ENCODE measurements at regions not wholly inside any gene's neighbourhood (a gene's known extent, or its start where the extent isn't known, plus 50 kb on each side); places are given as distances from the start of the nearest gene placed in this dataset.
"Not testable (repeated sequence)": the region's sequence is repeated elsewhere in the genome, so short reads cannot be mapped to it uniquely, and the experiment has no call there.

- H4K20me1 ChIP-seq (ENCODE audit: insufficient read depth); H3K79me2 ChIP-seq (ENCODE audit: insufficient read depth, low read length); H3K9me3 ChIP-seq (ENCODE audit: control insufficient read depth in 1 of 2, insufficient read depth in 1 of 2, low read depth in 1 of 2, low read length in 2 of 2); H3K36me3 ChIP-seq (ENCODE audit: control insufficient read depth in 1 of 2, insufficient read depth in 2 of 2, low read length in 2 of 2); H2AFZ ChIP-seq (ENCODE audit: low read depth, low read length, poor library complexity, severe bottlenecking); DNase-seq (ENCODE audit: low read depth, low spot score); intact Hi-C loops (cut with micrococcal nuclease); H3K27me3 ChIP-seq (ENCODE audit: insufficient read depth, low read length); ATAC-seq; H3K9ac ChIP-seq (ENCODE audit: low read length); H3K4me1 ChIP-seq (ENCODE audit: control insufficient read depth in 1 of 2, insufficient read depth in 2 of 2, low read length in 2 of 2); RAD21 ChIA-PET (ENCODE audit: low non-redundant PET in 1 of 2, low total read pairs in 2 of 2, uncharacterized antibody in 2 of 2, unreplicated experiment in 2 of 2); H3K4me3 ChIP-seq (replicated peaks in 1 of 2; ENCODE audit: low read depth in 1 of 2, low read length in 2 of 2); H3K4me2 ChIP-seq (ENCODE audit: low read length); H3K9me2 ChIP-seq (ENCODE audit: insufficient read depth); BruUV-seq (replicated peaks); H3K27ac ChIP-seq (ENCODE audit: low read depth, low read length); POLR2A ChIA-PET; CTCF ChIA-PET: not testable (repeated sequence)
Measured at GRCh38 chr9:64017666-64018065, 1267.3 kb downstream of the FOXD4L5 start.

DNA sequence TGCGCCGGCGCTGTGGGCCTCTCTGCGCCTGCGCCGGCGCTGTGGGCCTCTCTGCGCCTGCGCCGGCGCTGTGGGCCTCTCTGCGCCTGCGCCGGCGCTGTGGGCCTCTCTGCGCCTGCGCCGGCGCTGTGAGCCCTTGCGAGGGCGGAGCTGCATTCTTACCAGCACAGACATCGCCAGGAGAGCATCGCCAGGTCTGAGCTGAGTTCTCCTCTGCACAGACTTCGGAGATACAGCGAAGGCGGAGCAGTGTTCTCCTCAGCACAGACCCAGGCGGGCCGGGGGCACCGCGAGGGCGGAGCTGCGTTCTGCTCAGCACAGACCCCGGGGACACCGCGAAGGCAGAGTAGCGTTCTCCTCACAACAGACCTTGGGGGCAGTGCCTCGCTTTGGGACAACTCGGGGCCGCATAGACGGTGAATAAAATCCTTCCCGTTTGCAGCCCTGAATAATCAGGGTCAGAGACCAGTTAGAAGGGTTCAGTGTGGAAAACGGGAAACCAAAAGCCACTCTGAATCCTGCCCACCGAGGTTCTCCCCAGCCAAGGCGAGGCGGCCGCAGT lies 1268.1 kb downstream of the FOXD4L5 start:
- BruUV-seq (replicated peaks); H3K36me3 ChIP-seq (ENCODE audit: control insufficient read depth in 1 of 2, insufficient read depth in 2 of 2, low read length in 2 of 2); H2AFZ ChIP-seq (ENCODE audit: low read depth, low read length, poor library complexity, severe bottlenecking); H3K4me3 ChIP-seq (replicated peaks in 1 of 2; ENCODE audit: low read depth in 1 of 2, low read length in 2 of 2); POLR2A ChIA-PET; RAD21 ChIA-PET (ENCODE audit: low non-redundant PET in 1 of 2, low total read pairs in 2 of 2, uncharacterized antibody in 2 of 2, unreplicated experiment in 2 of 2); H3K79me2 ChIP-seq (ENCODE audit: insufficient read depth, low read length); DNase-seq (ENCODE audit: low read depth, low spot score); H4K20me1 ChIP-seq (ENCODE audit: insufficient read depth); H3K4me1 ChIP-seq (ENCODE audit: control insufficient read depth in 1 of 2, insufficient read depth in 2 of 2, low read length in 2 of 2); CTCF ChIA-PET; H3K9ac ChIP-seq (ENCODE audit: low read length); H3K27me3 ChIP-seq (ENCODE audit: insufficient read depth, low read length); ATAC-seq; H3K4me2 ChIP-seq (ENCODE audit: low read length); H3K9me2 ChIP-seq (ENCODE audit: insufficient read depth); intact Hi-C loops (cut with micrococcal nuclease); H3K27ac ChIP-seq (ENCODE audit: low read depth, low read length); H3K9me3 ChIP-seq (ENCODE audit: control insufficient read depth in 1 of 2, insufficient read depth in 1 of 2, low read depth in 1 of 2, low read length in 2 of 2): not testable (repeated sequence)

DNA sequence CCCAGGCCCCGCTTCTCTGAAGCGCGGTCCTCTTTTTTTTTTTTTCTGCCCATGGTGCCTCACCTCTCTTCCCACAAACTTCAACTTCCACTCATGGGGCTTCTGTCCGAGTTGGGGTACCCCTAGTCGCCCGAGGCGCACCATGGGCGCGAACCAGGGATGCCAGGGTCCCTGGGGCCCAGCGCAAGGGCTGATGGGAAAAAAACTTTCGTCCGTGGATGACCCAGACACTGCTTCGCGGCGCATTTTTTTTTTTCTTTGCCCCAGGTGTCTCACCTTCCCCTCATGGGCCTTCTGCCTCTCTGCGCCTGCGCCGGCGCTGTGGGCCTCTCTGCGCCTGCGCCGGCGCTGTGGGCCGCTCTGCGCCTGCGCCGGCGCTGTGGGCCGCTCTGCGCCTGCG lies 1268.8 kb downstream of the FOXD4L5 start:
- H3K36me3 ChIP-seq (ENCODE audit: control insufficient read depth in 1 of 2, insufficient read depth in 2 of 2, low read length in 2 of 2); H3K4me3 ChIP-seq (replicated peaks in 1 of 2; ENCODE audit: low read depth in 1 of 2, low read length in 2 of 2); POLR2A ChIA-PET; H3K9me2 ChIP-seq (ENCODE audit: insufficient read depth); H3K27me3 ChIP-seq (ENCODE audit: insufficient read depth, low read length); DNase-seq (ENCODE audit: low read depth, low spot score); BruUV-seq (replicated peaks); ATAC-seq; H3K9ac ChIP-seq (ENCODE audit: low read length); H3K79me2 ChIP-seq (ENCODE audit: insufficient read depth, low read length); H3K27ac ChIP-seq (ENCODE audit: low read depth, low read length); RAD21 ChIA-PET (ENCODE audit: low non-redundant PET in 1 of 2, low total read pairs in 2 of 2, uncharacterized antibody in 2 of 2, unreplicated experiment in 2 of 2); H3K4me2 ChIP-seq (ENCODE audit: low read length); intact Hi-C loops (cut with micrococcal nuclease); H3K4me1 ChIP-seq (ENCODE audit: control insufficient read depth in 1 of 2, insufficient read depth in 2 of 2, low read length in 2 of 2); H2AFZ ChIP-seq (ENCODE audit: low read depth, low read length, poor library complexity, severe bottlenecking); H3K9me3 ChIP-seq (ENCODE audit: control insufficient read depth in 1 of 2, insufficient read depth in 1 of 2, low read depth in 1 of 2, low read length in 2 of 2); H4K20me1 ChIP-seq (ENCODE audit: insufficient read depth); CTCF ChIA-PET: not testable (repeated sequence)
